ENCODE measurements at regions not wholly inside any gene's neighbourhood (a gene's known extent, or its start where the extent isn't known, plus 50 kb on each side); places are given as distances from the start of the nearest gene placed in this dataset.

DNA sequence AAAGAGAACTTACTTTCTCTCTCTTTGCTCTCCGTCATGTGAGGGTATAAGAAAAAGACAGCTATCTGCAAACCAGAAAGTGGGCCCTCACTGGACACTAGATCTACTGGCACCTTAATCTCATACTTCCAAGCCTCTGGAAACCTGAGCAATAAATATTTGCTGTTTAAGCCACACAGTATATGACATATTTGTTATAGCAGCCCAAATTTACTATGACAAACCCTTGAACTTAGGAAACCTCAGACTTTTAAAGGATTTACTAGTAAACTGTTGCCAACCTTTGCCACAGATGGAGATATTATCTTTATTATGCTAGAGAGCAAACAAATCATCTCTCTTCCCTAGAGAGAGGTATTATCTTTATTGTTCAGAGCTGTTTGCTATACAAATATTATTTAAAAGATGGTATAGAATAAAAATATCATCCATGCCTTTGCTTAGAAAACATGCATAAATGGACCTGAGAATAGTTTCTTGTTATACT is 1446.1 kb downstream of the SLITRK1 start:
- Mint-ChIP-seq H3K27me3 (ENCODE audit: insufficient read depth, low read depth, poor library complexity) (no peaks in the 10 kb centered on the region), H3K27ac (no peak overlapping the region), H3K9me3 (peaks cover 22% of the 10 kb centered on the region), H3K4me3 (no peak overlapping the region), H3K4me1 (no peaks in the 10 kb centered on the region), H3K36me3 (ENCODE audit: low read depth) (peaks cover 25% of the 10 kb centered on the region)
- Histone ChIP-seq H3K4me3 (no peak overlapping the region), H3K27me3 (ENCODE audit: insufficient read depth) (no peaks in the 10 kb centered on the region), H3K27ac (ENCODE audit: low read depth) (no peak overlapping the region), H3F3A (replicated peaks; ENCODE audit: low read depth) (no peaks in the 10 kb centered on the region), H4K20me1 (replicated peaks; ENCODE audit: insufficient read depth) (no peaks in the 10 kb centered on the region), H3K79me2 (replicated peaks; ENCODE audit: insufficient read depth) (no peaks in the 10 kb centered on the region), H3K9me2 (ENCODE audit: insufficient read depth) (0 out of 2 replicates have a peak, but pooled peaks cover 3% of the 10 kb centered on the region), H3K4me1 (ENCODE audit: insufficient read depth) (no peaks in the 10 kb centered on the region), H3K36me3 (ENCODE audit: insufficient read depth) (no peaks in the 10 kb centered on the region), H3K4me2 (no peak overlapping the region), H2AFZ (no peak overlapping the region)
- DNase-seq (ENCODE audit: low spot score) (no peak), ATAC-seq (no peak)
- TF ChIP-seq, protein P1, sequence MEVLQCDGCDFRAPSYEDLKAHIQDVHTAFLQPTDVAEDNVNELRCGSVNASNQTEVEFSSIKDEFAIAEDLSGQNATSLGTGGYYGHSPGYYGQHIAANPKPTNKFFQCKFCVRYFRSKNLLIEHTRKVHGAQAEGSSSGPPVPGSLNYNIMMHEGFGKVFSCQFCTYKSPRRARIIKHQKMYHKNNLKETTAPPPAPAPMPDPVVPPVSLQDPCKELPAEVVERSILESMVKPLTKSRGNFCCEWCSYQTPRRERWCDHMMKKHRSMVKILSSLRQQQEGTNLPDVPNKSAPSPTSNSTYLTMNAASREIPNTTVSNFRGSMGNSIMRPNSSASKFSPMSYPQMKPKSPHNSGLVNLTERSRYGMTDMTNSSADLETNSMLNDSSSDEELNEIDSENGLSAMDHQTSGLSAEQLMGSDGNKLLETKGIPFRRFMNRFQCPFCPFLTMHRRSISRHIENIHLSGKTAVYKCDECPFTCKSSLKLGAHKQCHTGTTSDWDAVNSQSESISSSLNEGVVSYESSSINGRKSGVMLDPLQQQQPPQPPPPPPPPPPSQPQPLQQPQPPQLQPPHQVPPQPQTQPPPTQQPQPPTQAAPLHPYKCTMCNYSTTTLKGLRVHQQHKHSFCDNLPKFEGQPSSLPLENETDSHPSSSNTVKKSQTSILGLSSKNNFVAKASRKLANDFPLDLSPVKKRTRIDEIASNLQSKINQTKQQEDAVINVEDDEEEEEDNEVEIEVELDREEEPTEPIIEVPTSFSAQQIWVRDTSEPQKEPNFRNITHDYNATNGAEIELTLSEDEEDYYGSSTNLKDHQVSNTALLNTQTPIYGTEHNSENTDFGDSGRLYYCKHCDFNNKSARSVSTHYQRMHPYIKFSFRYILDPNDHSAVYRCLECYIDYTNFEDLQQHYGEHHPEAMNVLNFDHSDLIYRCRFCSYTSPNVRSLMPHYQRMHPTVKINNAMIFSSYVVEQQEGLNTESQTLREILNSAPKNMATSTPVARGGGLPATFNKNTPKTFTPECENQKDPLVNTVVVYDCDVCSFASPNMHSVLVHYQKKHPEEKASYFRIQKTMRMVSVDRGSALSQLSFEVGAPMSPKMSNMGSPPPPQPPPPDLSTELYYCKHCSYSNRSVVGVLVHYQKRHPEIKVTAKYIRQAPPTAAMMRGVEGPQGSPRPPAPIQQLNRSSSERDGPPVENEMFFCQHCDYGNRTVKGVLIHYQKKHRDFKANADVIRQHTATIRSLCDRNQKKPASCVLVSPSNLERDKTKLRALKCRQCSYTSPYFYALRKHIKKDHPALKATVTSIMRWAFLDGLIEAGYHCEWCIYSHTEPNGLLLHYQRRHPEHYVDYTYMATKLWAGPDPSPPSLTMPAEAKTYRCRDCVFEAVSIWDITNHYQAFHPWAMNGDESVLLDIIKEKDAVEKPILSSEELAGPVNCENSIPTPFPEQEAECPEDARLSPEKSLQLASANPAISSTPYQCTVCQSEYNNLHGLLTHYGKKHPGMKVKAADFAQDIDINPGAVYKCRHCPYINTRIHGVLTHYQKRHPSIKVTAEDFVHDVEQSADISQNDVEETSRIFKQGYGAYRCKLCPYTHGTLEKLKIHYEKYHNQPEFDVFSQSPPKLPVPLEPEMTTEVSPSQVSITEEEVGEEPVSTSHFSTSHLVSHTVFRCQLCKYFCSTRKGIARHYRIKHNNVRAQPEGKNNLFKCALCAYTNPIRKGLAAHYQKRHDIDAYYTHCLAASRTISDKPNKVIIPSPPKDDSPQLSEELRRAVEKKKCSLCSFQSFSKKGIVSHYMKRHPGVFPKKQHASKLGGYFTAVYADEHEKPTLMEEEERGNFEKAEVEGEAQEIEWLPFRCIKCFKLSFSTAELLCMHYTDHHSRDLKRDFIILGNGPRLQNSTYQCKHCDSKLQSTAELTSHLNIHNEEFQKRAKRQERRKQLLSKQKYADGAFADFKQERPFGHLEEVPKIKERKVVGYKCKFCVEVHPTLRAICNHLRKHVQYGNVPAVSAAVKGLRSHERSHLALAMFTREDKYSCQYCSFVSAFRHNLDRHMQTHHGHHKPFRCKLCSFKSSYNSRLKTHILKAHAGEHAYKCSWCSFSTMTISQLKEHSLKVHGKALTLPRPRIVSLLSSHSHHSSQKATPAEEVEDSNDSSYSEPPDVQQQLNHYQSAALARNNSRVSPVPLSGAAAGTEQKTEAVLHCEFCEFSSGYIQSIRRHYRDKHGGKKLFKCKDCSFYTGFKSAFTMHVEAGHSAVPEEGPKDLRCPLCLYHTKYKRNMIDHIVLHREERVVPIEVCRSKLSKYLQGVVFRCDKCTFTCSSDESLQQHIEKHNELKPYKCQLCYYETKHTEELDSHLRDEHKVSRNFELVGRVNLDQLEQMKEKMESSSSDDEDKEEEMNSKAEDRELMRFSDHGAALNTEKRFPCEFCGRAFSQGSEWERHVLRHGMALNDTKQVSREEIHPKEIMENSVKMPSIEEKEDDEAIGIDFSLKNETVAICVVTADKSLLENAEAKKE (CRISPR knock-in tag; IDR thresholded peaks at IDR 0.05): no peak
- no peak for TF ChIP-seq CREB1 (CRISPR knock-in tag; IDR thresholded peaks at IDR 0.05; ENCODE audit: low read depth)
- no peak for TF ChIP-seq JUNB (IDR thresholded peaks at IDR 0.05; ENCODE audit: unreplicated experiment)
- TF ChIP-seq, protein P2, sequence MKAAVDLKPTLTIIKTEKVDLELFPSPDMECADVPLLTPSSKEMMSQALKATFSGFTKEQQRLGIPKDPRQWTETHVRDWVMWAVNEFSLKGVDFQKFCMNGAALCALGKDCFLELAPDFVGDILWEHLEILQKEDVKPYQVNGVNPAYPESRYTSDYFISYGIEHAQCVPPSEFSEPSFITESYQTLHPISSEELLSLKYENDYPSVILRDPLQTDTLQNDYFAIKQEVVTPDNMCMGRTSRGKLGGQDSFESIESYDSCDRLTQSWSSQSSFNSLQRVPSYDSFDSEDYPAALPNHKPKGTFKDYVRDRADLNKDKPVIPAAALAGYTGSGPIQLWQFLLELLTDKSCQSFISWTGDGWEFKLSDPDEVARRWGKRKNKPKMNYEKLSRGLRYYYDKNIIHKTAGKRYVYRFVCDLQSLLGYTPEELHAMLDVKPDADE (IDR thresholded peaks at IDR 0.05): no peak

DNA sequence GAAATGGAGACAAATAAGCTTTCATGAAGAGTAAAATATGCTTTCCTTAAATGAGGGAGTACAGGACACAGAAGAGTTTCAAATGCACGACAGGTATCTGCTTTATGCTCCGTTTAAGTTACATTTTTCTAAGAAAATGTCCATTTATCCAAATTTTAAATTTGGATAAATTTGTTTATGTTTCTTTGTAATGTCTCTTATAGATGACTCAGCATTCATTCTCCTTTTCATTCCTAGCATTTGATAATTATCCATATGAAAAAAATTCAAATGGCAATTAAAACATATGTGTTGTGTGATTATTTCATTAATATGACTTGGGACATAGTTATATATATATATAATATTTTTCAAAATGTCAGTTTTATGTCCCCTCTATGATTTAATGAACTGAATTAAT is 1449.3 kb downstream of the SLITRK1 start:
- no peak overlapping the region for H3K4me3 Mint-ChIP-seq
- no peak overlapping the region for H3K27ac Mint-ChIP-seq
- H3K36me3 ChIP-seq (ENCODE audit: insufficient read depth): no peaks in the 10 kb centered on the region
- no peak overlapping the region for H3K4me2 ChIP-seq
- TF ChIP-seq, protein P3, sequence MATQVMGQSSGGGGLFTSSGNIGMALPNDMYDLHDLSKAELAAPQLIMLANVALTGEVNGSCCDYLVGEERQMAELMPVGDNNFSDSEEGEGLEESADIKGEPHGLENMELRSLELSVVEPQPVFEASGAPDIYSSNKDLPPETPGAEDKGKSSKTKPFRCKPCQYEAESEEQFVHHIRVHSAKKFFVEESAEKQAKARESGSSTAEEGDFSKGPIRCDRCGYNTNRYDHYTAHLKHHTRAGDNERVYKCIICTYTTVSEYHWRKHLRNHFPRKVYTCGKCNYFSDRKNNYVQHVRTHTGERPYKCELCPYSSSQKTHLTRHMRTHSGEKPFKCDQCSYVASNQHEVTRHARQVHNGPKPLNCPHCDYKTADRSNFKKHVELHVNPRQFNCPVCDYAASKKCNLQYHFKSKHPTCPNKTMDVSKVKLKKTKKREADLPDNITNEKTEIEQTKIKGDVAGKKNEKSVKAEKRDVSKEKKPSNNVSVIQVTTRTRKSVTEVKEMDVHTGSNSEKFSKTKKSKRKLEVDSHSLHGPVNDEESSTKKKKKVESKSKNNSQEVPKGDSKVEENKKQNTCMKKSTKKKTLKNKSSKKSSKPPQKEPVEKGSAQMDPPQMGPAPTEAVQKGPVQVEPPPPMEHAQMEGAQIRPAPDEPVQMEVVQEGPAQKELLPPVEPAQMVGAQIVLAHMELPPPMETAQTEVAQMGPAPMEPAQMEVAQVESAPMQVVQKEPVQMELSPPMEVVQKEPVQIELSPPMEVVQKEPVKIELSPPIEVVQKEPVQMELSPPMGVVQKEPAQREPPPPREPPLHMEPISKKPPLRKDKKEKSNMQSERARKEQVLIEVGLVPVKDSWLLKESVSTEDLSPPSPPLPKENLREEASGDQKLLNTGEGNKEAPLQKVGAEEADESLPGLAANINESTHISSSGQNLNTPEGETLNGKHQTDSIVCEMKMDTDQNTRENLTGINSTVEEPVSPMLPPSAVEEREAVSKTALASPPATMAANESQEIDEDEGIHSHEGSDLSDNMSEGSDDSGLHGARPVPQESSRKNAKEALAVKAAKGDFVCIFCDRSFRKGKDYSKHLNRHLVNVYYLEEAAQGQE (IDR thresholded peaks at IDR 0.05; ENCODE audit: unreplicated experiment): no peak
- TF ChIP-seq, protein P2 (IDR thresholded peaks at IDR 0.05): no peak
- TF ChIP-seq NANOG (IDR thresholded peaks at IDR 0.05; ENCODE audit: borderline replicate concordance): no peak
- TF ChIP-seq CREB1 (CRISPR knock-in tag; IDR thresholded peaks at IDR 0.05; ENCODE audit: low read depth): no peak
- H3K4me3 ChIP-seq: no peak overlapping the region
- 0 out of 2 replicates have a peak, but pooled peaks cover 3% of the 10 kb centered on the region for H3K9me2 ChIP-seq (ENCODE audit: insufficient read depth)
- H3K4me1 ChIP-seq (ENCODE audit: insufficient read depth): no peaks in the 10 kb centered on the region
- DNase-seq (ENCODE audit: low spot score): no peak
- ATAC-seq: no peak
- no peaks in the 10 kb centered on the region for H3K27me3 Mint-ChIP-seq (ENCODE audit: insufficient read depth, low read depth, poor library complexity)
- no peak overlapping the region for H3K27ac ChIP-seq (ENCODE audit: low read depth)
- no peaks in the 10 kb centered on the region for H3K27me3 ChIP-seq (ENCODE audit: insufficient read depth)
- no peaks in the 10 kb centered on the region for H3K79me2 ChIP-seq (replicated peaks; ENCODE audit: insufficient read depth)
- H3K4me1 Mint-ChIP-seq: no peaks in the 10 kb centered on the region
- no peaks in the 10 kb centered on the region for H3F3A ChIP-seq (replicated peaks; ENCODE audit: low read depth)
- H3K36me3 Mint-ChIP-seq (ENCODE audit: low read depth): peaks cover 9% of the 10 kb centered on the region
- no peak overlapping the region for H2AFZ ChIP-seq
- peaks cover 8% of the 10 kb centered on the region for H3K9me3 Mint-ChIP-seq
- no peaks in the 10 kb centered on the region for H4K20me1 ChIP-seq (replicated peaks; ENCODE audit: insufficient read depth)
